ENCODE measurements at regions not wholly inside any gene's neighbourhood (a gene's known extent, or its start where the extent isn't known, plus 50 kb on each side); places are given as distances from the start of the nearest gene placed in this dataset.

DNA sequence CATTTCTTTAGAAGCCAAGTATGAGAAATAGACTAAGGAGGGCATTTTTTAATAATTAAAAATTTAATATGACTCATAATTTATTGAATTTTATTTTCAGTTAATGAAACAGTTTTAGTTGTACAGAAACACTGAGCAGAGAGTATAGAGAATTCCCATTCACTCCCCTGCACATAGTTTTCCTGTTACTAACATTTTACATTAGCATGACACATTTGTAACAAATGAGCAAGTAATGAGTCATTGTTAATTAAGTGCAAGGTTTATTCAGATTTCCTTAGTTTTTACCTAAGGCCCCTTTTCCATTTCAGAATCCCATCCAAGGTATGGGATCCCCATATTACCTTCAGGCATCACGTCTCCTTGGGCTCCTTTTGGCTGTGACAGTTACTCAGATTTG, 271.5 kb upstream of the FZD8 start:
- Histone ChIP-seq H3K27ac (no peak overlapping the region), H3K27me3 (no peaks in the 10 kb centered on the region), H3K4me3 (no peak overlapping the region), H3K9me3 (no peaks in the 10 kb centered on the region), H3K36me3 (no peaks in the 10 kb centered on the region), H3K4me1 (peaks cover 0 to 8% (median 0%) of the 10 kb centered on the region in 3 donors)
- no peak for DNase-seq
- 61 to 67% methylated on average over 1 of the region's 1 CpG for WGBS, 2 donors
- TF ChIP-seq, protein P1, sequence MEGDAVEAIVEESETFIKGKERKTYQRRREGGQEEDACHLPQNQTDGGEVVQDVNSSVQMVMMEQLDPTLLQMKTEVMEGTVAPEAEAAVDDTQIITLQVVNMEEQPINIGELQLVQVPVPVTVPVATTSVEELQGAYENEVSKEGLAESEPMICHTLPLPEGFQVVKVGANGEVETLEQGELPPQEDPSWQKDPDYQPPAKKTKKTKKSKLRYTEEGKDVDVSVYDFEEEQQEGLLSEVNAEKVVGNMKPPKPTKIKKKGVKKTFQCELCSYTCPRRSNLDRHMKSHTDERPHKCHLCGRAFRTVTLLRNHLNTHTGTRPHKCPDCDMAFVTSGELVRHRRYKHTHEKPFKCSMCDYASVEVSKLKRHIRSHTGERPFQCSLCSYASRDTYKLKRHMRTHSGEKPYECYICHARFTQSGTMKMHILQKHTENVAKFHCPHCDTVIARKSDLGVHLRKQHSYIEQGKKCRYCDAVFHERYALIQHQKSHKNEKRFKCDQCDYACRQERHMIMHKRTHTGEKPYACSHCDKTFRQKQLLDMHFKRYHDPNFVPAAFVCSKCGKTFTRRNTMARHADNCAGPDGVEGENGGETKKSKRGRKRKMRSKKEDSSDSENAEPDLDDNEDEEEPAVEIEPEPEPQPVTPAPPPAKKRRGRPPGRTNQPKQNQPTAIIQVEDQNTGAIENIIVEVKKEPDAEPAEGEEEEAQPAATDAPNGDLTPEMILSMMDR (IDR thresholded peaks at IDR 0.05) = no peak
- TF ChIP-seq POLR2A (IDR thresholded peaks at IDR 0.05) = no peak
- intact Hi-C loops (cut with DNase I) = no loop called here

DNA sequence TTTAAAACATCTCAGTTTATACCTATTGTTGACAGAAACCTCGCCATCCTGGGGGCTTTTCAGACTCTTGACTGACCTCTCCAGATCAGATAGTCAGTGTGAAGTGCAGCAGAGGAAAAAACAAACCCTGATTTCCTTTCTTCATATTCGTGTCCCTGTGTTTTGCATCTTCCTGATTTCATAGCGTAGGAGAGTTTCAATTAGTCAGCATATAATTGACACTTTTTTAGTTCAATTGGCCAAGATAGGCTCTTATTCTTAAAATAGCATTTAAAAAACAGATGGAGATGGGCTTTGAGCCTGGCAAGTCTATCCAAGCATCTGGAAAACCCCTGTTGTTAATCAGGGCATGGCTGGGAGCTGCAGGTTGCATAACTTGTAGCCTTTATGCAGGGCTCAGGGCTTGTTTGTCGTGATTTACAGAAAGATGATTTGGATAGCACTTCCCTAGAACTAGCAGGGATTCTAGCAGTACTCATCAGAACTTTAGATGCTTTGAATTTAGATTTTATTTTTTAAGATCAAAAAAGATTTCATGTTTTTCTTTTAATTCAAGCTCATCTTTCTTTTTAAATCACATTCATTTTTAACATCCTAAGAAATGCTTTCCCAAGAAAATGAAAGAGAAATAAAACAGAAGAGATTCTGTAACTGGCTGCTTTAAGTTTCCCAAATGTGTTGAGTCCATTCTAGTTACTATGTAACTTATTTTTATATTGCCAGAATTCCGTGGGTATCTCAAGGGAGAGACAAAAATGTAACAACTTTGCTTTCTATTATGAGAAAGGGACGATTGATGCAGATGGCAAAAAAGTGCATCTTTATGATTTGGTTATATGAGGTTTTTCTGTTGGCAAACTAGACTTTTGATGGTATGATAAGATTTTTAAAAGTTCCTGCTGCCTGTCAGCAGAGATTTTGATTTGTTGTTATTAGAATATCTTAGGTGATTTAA, 270.8 kb upstream of the FZD8 start:
- WGBS, 2 donors = 14 to 17% methylated on average over 6 of the region's 6 CpGs
- Histone ChIP-seq H3K27ac (no peak overlapping the region), H3K4me3 (no peak overlapping the region), H3K9me3 (no peaks in the 10 kb centered on the region), H3K36me3 (no peaks in the 10 kb centered on the region), H3K27me3 (no peaks in the 10 kb centered on the region), H3K4me1 (peaks cover 0 to 8% (median 0%) of the 10 kb centered on the region in 3 donors)
- no peak for TF ChIP-seq POLR2A (IDR thresholded peaks at IDR 0.05)
- TF ChIP-seq, protein P1 (IDR thresholded peaks at IDR 0.05) = no peak
- intact Hi-C loops (cut with DNase I) = no loop called here
- DNase-seq = no peak

DNA sequence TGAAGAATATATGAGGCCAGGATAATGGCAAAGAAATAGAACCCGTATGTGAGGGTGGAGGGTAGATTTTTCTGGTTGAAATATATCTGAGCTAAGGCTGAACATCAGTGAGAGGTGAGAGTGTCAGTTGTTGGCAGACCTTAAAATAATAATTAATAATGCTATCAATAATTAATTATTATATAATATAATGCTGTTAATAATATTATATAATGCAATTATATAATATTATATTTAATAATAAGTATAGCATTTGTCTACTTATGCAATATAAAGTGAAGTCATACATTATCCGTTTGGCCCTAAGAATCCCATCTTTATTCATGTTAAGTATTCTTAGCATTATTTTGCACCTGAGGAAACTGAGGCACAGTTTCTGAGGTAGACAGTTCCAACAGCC, 269.9 kb upstream of the FZD8 start:
- Histone ChIP-seq H3K4me1 (peaks cover 0 to 8% (median 0%) of the 10 kb centered on the region in 3 donors), H3K36me3 (no peaks in the 10 kb centered on the region), H3K4me3 (no peak overlapping the region), H3K27ac (no peak overlapping the region), H3K27me3 (no peaks in the 10 kb centered on the region), H3K9me3 (no peaks in the 10 kb centered on the region)
- intact Hi-C loops (cut with DNase I) = no loop called here
- DNase-seq = no peak
- no peak for TF ChIP-seq POLR2A (IDR thresholded peaks at IDR 0.05)
- TF ChIP-seq, protein P1 (IDR thresholded peaks at IDR 0.05) = no peak
- WGBS, 2 donors = 85 to 86% methylated on average over 2 of the region's 2 CpGs

DNA sequence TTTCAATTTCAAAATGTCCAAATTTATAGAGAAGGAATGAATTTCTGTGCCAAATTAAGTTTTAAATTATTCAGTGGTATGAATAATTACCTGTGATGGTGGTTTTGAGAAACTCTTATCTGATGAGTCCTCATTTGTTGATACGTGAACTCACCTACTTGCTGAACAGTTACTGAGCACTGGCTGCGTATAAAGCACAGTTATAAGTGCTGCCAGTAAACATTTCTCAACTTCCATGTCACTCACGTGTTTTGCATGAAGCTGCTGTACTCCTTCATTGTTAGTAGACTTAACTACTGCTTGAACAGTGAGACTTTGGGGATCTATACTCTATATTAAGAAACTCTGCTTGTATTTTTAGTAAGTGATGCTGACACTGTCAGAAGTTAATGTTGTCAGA, 269.1 kb upstream of the FZD8 start:
- DNase-seq = no peak
- no peak overlapping the region for H3K27ac ChIP-seq
- intact Hi-C loops (cut with DNase I) = no loop called here
- peaks cover 0 to 8% (median 0%) of the 10 kb centered on the region in 3 donors for H3K4me1 ChIP-seq
- H3K36me3 ChIP-seq = no peaks in the 10 kb centered on the region
- no peak overlapping the region for H3K4me3 ChIP-seq
- no peaks in the 10 kb centered on the region for H3K9me3 ChIP-seq
- no peak for TF ChIP-seq POLR2A (IDR thresholded peaks at IDR 0.05)
- 69 to 87% methylated on average over 3 of the region's 3 CpGs for WGBS, 2 donors
- no peaks in the 10 kb centered on the region for H3K27me3 ChIP-seq

DNA sequence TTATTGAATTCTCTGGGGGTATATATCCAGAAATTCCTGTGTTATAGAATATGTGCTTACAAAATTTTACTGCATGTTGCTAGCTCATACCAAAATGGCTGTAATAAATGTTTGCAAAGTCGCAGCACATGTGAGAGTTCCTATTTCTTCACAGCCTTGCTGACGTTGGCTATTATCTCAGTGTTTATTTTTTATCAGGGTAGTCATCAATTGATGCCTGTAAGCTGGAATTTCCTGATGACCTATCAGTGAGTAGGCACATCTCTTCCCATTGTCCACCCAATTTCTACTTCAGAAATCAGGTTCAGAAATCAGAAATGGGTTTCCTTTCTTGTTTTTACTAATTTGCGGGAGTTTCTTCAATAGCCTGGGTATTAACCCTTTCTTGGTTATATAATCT, 268.1 kb upstream of the FZD8 start:
- H3K9me3 ChIP-seq = no peaks in the 10 kb centered on the region
- WGBS, 2 donors = 33 to 41% methylated on average over 3 of the region's 3 CpGs
- intact Hi-C loops (cut with DNase I) = no loop called here
- H3K4me1 ChIP-seq = peaks cover 0 to 8% (median 0%) of the 10 kb centered on the region in 3 donors
- no peak overlapping the region for H3K4me3 ChIP-seq
- no peaks in the 10 kb centered on the region for H3K27me3 ChIP-seq
- no peak overlapping the region for H3K27ac ChIP-seq
- TF ChIP-seq, protein P1 (IDR thresholded peaks at IDR 0.05) = no peak
- TF ChIP-seq POLR2A (IDR thresholded peaks at IDR 0.05) = no peak
- no peaks in the 10 kb centered on the region for H3K36me3 ChIP-seq
- DNase-seq = no peak
